ENCODE measurements at regions not wholly inside any gene's neighbourhood (a gene's known extent, or its start where the extent isn't known, plus 50 kb on each side); places are given as distances from the start of the nearest gene placed in this dataset.

DNA sequence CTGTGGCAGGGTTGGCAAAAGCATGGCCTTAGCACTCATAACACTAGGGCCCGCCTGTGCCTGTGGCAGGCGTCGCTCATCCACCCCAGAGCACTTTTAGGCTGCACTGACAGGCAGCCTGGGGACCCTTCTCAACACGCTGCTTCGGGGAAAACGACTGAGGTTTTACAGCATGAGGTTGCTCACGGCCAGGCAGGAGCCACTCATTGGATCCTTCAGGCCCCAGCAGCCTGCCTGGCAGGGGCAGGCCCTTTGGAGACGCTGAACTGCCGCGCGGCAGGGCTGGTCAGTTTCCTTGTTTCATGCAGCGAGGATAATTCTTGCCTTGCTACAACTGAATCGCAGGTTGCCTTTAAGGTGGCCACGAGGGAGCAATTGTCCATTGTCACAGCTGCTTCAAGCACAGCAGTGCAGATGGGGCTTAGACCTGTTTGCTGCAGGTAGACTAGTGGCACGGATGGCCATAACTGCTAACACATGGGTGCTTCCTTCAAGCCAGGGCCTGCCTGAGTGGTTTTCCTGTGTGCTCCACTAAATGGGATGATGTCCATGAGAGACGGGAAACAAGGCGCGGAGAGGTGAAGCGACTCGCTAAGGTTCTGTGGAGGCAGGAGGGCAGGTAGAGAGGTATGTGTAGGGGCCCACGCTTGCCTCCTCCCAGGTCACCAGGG, 49.9 kb upstream of the HS6ST1 start:
- TF ChIP-seq CTCF (IDR thresholded peaks at IDR 0.05) (no peak), POLR2A (IDR thresholded peaks at IDR 0.05) (no peak)
